Lung (tissue), 11 donors: ENCODE measurements at regions not wholly inside any gene's neighbourhood (a gene's known extent, or its start where the extent isn't known, plus 50 kb on each side); places are given as distances from the start of the nearest gene placed in this dataset.

Experiments
- ATAC-seq: fragments of 200-7000 bp; cut with Tn5 transposase; one replicate; pipeline ENCODE4 v1.9.1; 2020; ENCODE audit warnings: moderate number of reproducible peaks; ENCODE audit not compliant: insufficient read depth, low FRiP score
- DNase-seq, 3 donors: peaks; one replicate each; pipeline ENCODE4 v3.0.0-alpha.2; 2013 to 2017
- H3K27ac ChIP-seq, 2 donors: one replicate each; pipeline ENCODE4 v1.5.1; 2013; ENCODE audit warnings: mild to moderate bottlenecking in 2 of 2, moderate library complexity in 2 of 2, control low read depth in 1 of 2, inconsistent platforms in 1 of 2, low read depth in 1 of 2, low read length in 1 of 2
- H3K27me3 ChIP-seq, 3 donors: one replicate each; pipeline ENCODE4 v1.5.1; 2013; ENCODE audit warnings: low read length in 2 of 3; ENCODE audit not compliant: control insufficient read depth in 3 of 3, insufficient read depth in 3 of 3
- H3K36me3 ChIP-seq, 4 donors: one replicate each; pipeline ENCODE4 v1.5.1; 2013; ENCODE audit warnings: low read length in 4 of 4, mild to moderate bottlenecking in 1 of 4, moderate library complexity in 1 of 4; ENCODE audit not compliant: control insufficient read depth in 4 of 4, insufficient read depth in 4 of 4
- H3K4me1 ChIP-seq, 5 donors: one replicate each; pipeline ENCODE4 v1.5.1; 2013; ENCODE audit warnings: low read length in 5 of 5, mild to moderate bottlenecking in 2 of 5, moderate library complexity in 1 of 5; ENCODE audit not compliant: control insufficient read depth in 5 of 5, insufficient read depth in 5 of 5
- H3K4me3 ChIP-seq: one replicate; pipeline ENCODE4 v1.5.1; 2013; ENCODE audit warnings: mild to moderate bottlenecking, control low read depth, moderate library complexity
- H3K9ac ChIP-seq, 2 donors: one replicate each; pipeline ENCODE4 v1.5.1; 2013; ENCODE audit warnings: low read length in 2 of 2, control low read depth in 1 of 2; ENCODE audit not compliant: insufficient read depth in 1 of 2
- H3K9me3 ChIP-seq, 4 donors: one replicate each; pipeline ENCODE4 v1.5.1; 2013; ENCODE audit warnings: low read length in 3 of 4, mild to moderate bottlenecking in 1 of 4, moderate library complexity in 1 of 4; ENCODE audit not compliant: control insufficient read depth in 4 of 4, insufficient read depth in 3 of 4
- WGBS, 2 donors: extraction: QIAGEN DNeasy Blood & Tissue Kit; methylation state at CpG; one replicate each; pipeline ENCODE4 v1.1.7; 2013; 5-methylcytosine and 5-hydroxymethylcytosine counted together
- TF ChIP-seq, protein P1 (sequence below): IDR thresholded peaks from 2 replicates; pipeline ENCODE4 v1.5.1; 2012; ENCODE audit warnings: mild to moderate bottlenecking; ENCODE audit errors: control extremely low read depth, extremely low read depth
- donor health status: control.
- donor health status: control.
- donor health status: Bipolar disorder and iron deficiency.
- donor health status: healthy.
- donor health status: DM: yes; HTN: yes; CAD: no.

- no peaks in the 10 kb centered on the region for H3K9me3 ChIP-seq
- no peak for ATAC-seq
Measured at GRCh38 chr1:43039228-43040055, 80.8 kb upstream of the SLC2A1 start.

GRCh38 chr1:43038232-43038935 lies 79.7 kb upstream of the SLC2A1 start:
- TF ChIP-seq, protein P1, sequence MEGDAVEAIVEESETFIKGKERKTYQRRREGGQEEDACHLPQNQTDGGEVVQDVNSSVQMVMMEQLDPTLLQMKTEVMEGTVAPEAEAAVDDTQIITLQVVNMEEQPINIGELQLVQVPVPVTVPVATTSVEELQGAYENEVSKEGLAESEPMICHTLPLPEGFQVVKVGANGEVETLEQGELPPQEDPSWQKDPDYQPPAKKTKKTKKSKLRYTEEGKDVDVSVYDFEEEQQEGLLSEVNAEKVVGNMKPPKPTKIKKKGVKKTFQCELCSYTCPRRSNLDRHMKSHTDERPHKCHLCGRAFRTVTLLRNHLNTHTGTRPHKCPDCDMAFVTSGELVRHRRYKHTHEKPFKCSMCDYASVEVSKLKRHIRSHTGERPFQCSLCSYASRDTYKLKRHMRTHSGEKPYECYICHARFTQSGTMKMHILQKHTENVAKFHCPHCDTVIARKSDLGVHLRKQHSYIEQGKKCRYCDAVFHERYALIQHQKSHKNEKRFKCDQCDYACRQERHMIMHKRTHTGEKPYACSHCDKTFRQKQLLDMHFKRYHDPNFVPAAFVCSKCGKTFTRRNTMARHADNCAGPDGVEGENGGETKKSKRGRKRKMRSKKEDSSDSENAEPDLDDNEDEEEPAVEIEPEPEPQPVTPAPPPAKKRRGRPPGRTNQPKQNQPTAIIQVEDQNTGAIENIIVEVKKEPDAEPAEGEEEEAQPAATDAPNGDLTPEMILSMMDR, result no peak
- Histone ChIP-seq H3K4me1 (peaks cover 0 to 24% (median 7%) of the 10 kb centered on the region in 5 donors), H3K9me3 (no peaks in the 10 kb centered on the region), H3K36me3 (no peaks in the 10 kb centered on the region), H3K9ac (no peak overlapping the region), H3K27me3 (no peaks in the 10 kb centered on the region), H3K27ac (no peak overlapping the region), H3K4me3 (no peak overlapping the region)
- DNase-seq, result peak in 1 of 3 donors; percentile 37
- 84 to 87% methylated on average over 9 of the region's 9 CpGs for WGBS, 2 donors
- no peak for ATAC-seq

More at GRCh38 chr1:43039228-43040055, 80.8 kb upstream of the SLC2A1 start:
- TF ChIP-seq, protein P1, result no peak
- WGBS, 2 donors, result 49 to 67% methylated on average over 14 of the region's 14 CpGs
- Histone ChIP-seq H3K4me3 (no peak overlapping the region), H3K27me3 (no peaks in the 10 kb centered on the region), H3K36me3 (no peaks in the 10 kb centered on the region), H3K27ac (no peak overlapping the region), H3K4me1 (peaks cover 0 to 20% (median 3%) of the 10 kb centered on the region in 5 donors), H3K9ac (no peak overlapping the region)
- peak in 1 of 3 donors; percentile 48 for DNase-seq

- Histone ChIP-seq H3K4me1 (peaks cover 0 to 24% (median 7%) of the 10 kb centered on the region in 5 donors), H3K27me3 (no peaks in the 10 kb centered on the region), H3K27ac (no peak overlapping the region), H3K4me3 (no peak overlapping the region), H3K36me3 (no peaks in the 10 kb centered on the region), H3K9me3 (no peaks in the 10 kb centered on the region), H3K9ac (no peak overlapping the region)
- ATAC-seq (no peak), DNase-seq (no peak)
- WGBS, 2 donors, result 94 to 96% methylated on average over 6 of the region's 6 CpGs
- TF ChIP-seq, protein P1, result no peak
Measured at GRCh38 chr1:43037466-43037865, 78.8 kb upstream of the SLC2A1 start.
